ENCODE measurements at regions not wholly inside any gene's neighbourhood (a gene's known extent, or its start where the extent isn't known, plus 50 kb on each side); places are given as distances from the start of the nearest gene placed in this dataset. TPM values are rescaled to one million over a fixed set of nuclear protein-coding genes. Genes with fewer than 3 reads are reported as not detected.

DNA sequence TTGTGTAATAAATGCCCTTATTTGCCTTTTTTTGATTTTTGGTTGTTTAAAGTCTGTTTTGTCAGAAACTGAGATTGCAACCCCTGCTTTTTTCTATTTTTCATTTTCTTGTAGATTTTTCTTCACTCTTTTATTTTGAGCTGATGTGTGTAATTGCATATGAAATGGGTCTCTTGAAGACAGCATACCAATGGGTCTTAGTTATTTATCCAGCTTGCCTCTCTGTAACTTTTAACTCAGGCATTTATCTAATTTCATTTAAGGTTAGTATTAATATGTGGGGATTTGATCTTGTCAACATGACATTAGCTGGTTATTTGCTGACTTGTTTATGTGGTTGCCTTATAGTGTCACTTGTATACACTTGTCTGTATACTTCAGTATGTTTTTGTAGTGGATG lies 378.0 kb downstream of the CPXCR1 start:
- FAIRE-seq = no peak
- Histone ChIP-seq H3K4me1 (ENCODE audit: control insufficient read depth, extremely low read depth, insufficient read depth, low read length) (no peaks in the 10 kb centered on the region), H3K4me3 (replicated peaks in 1 of 3; ENCODE audit: insufficient read depth in 1 of 3, low read depth in 1 of 3, low read length in 3 of 3) (no peak overlapping the region), H3K4me2 (ENCODE audit: insufficient read depth, low read length) (no peak overlapping the region), H3K79me2 (ENCODE audit: control insufficient read depth, insufficient read depth, low read length) (no peaks in the 10 kb centered on the region), H3K27me3 (ENCODE audit: control insufficient read depth in 2 of 2, insufficient read depth in 2 of 2, low read length in 2 of 2) (no peaks in the 10 kb centered on the region), H3K27ac (ENCODE audit: insufficient read depth, low read depth, low read length) (no peak overlapping the region), H4K20me1 (replicated peaks; ENCODE audit: control insufficient read depth, extremely low read depth, insufficient read depth, low read length) (no peaks in the 10 kb centered on the region), H3K36me3 (ENCODE audit: control insufficient read depth in 2 of 2, extremely low read depth in 1 of 2, insufficient read depth in 2 of 2, low read length in 2 of 2) (no peaks in the 10 kb centered on the region), H3K9me1 (replicated peaks; ENCODE audit: control insufficient read depth, extremely low read depth, insufficient read depth, low read length) (no peaks in the 10 kb centered on the region), H2AFZ (ENCODE audit: low read depth, low read length) (no peak overlapping the region), H3K9ac (replicated peaks; ENCODE audit: extremely low read depth, insufficient read depth, low read length) (no peak overlapping the region), H3K9me3 (replicated peaks; ENCODE audit: control insufficient read depth, insufficient read depth, low read length) (no peaks in the 10 kb centered on the region)
- dilution Hi-C loops (cut with MboI; ENCODE audit: extremely low pct_ligation_motif_present, low sequenced_read_pairs) (no loop called here), intact Hi-C loops (cut with micrococcal nuclease) (no loop called here)
- POLR2A ChIA-PET = no interaction called here
- TF ChIP-seq POLR2AphosphoS5 (IDR thresholded peaks at IDR 0.05; ENCODE audit: insufficient read depth, low read depth, low read length) = no peak
- TF ChIP-seq EZH2 (IDR thresholded peaks at IDR 0.05; ENCODE audit: borderline replicate concordance, low read depth, low read length, severe bottlenecking) = no peak
- no peak for TF ChIP-seq JUN (IDR thresholded peaks at IDR 0.05; ENCODE audit: borderline replicate concordance, insufficient read depth, insufficient read length, low read depth)
- TF ChIP-seq FOS (IDR thresholded peaks at IDR 0.05; ENCODE audit: borderline replicate concordance, insufficient read depth, low read length) = no peak
- no peak for TF ChIP-seq POLR2A (IDR thresholded peaks at IDR 0.05; ENCODE audit: low read depth, low read length)
- no peak for TF ChIP-seq GATA2 (IDR thresholded peaks at IDR 0.05; ENCODE audit: insufficient read depth, insufficient read length, low read depth, low read length)
- TF ChIP-seq, protein P1, sequence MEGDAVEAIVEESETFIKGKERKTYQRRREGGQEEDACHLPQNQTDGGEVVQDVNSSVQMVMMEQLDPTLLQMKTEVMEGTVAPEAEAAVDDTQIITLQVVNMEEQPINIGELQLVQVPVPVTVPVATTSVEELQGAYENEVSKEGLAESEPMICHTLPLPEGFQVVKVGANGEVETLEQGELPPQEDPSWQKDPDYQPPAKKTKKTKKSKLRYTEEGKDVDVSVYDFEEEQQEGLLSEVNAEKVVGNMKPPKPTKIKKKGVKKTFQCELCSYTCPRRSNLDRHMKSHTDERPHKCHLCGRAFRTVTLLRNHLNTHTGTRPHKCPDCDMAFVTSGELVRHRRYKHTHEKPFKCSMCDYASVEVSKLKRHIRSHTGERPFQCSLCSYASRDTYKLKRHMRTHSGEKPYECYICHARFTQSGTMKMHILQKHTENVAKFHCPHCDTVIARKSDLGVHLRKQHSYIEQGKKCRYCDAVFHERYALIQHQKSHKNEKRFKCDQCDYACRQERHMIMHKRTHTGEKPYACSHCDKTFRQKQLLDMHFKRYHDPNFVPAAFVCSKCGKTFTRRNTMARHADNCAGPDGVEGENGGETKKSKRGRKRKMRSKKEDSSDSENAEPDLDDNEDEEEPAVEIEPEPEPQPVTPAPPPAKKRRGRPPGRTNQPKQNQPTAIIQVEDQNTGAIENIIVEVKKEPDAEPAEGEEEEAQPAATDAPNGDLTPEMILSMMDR (IDR thresholded peaks at IDR 0.05; ENCODE audit: extremely low read depth in 1 of 2, insufficient read depth in 1 of 2, low read depth in 1 of 2, low read length in 2 of 2) = no peak
- no peak for TF ChIP-seq MYC (IDR thresholded peaks at IDR 0.05; ENCODE audit: low read depth, low read length)
- TF ChIP-seq, protein P2, sequence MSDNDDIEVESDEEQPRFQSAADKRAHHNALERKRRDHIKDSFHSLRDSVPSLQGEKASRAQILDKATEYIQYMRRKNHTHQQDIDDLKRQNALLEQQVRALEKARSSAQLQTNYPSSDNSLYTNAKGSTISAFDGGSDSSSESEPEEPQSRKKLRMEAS (IDR thresholded peaks at IDR 0.05; ENCODE audit: insufficient read depth, insufficient read length) = no peak
- CTCF ChIA-PET = no interaction called here
- no peak for DNase-seq (ENCODE audit: low read depth, low spot score)
- no TSS peak for BruUV-seq (replicated peaks)

Small RNAs in the stretch of these regions (small RNA-seq; reads per million reads assigned to genes)
- gene AL731768.1 (ENCODE audit: insufficient read depth, insufficient read length, low read depth, low replicate concordance) = not detected
